Stimulated activated CD4-positive, alpha-beta T cell treated with anti-CD3 and anti-CD28 coated beads, Interleukin-4, amount 100 ng/mL, for 1 hour (primary cell): ENCODE measurements at regions not wholly inside any gene's neighbourhood (a gene's known extent, or its start where the extent isn't known, plus 50 kb on each side); places are given as distances from the start of the nearest gene placed in this dataset.
"Not testable (repeated sequence)": the region's sequence is repeated elsewhere in the genome, so short reads cannot be mapped to it uniquely, and the experiment has no call there.

Experiments used
- DNase-seq: peaks from one replicate; pipeline ENCODE4 v3.0.0-alpha.2; 2020

GRCh38 chr16:88148682-88149081 lies 197.4 kb downstream of the BANP start:
- not testable (repeated sequence) for DNase-seq

GRCh38 chr16:88149158-88149603 lies 197.9 kb downstream of the BANP start:
- DNase-seq: not testable (repeated sequence)

GRCh38 chr16:88149663-88150062 lies 198.4 kb downstream of the BANP start:
- DNase-seq: not testable (repeated sequence)

- DNase-seq: not testable (repeated sequence)
Observed at GRCh38 chr16:88150456-88151128, 199.4 kb downstream of the BANP start.

- DNase-seq: not testable (repeated sequence)
Observed at GRCh38 chr16:88151129-88151499, 199.9 kb downstream of the BANP start.

GRCh38 chr16:88151859-88152843 lies 200.9 kb downstream of the BANP start:
- DNase-seq: not testable (repeated sequence)

- DNase-seq: not testable (repeated sequence)
Observed at GRCh38 chr16:88152879-88153278, 201.6 kb downstream of the BANP start.

GRCh38 chr16:88153516-88153915 lies 202.3 kb downstream of the BANP start:
- DNase-seq: not testable (repeated sequence)

GRCh38 chr16:88154886-88155285 lies 203.7 kb downstream of the BANP start:
- not testable (repeated sequence) for DNase-seq

GRCh38 chr16:88155681-88156080 lies 204.4 kb downstream of the BANP start:
- not testable (repeated sequence) for DNase-seq

- DNase-seq: not testable (repeated sequence)
Observed at GRCh38 chr16:88156640-88157283, 205.5 kb downstream of the BANP start.

GRCh38 chr16:88157686-88158085 lies 206.5 kb downstream of the BANP start:
- not testable (repeated sequence) for DNase-seq

GRCh38 chr16:88158256-88159045 lies 207.2 kb downstream of the BANP start:
- not testable (repeated sequence) for DNase-seq

- DNase-seq: not testable (repeated sequence)
Observed at GRCh38 chr16:88159046-88159896, 208.0 kb downstream of the BANP start.

GRCh38 chr16:88159897-88160335 lies 208.7 kb downstream of the BANP start:
- DNase-seq: not testable (repeated sequence)

- DNase-seq: not testable (repeated sequence)
Observed at GRCh38 chr16:88161191-88161590, 210.0 kb downstream of the BANP start.

GRCh38 chr16:88161623-88162275 lies 210.5 kb downstream of the BANP start:
- not testable (repeated sequence) for DNase-seq

- not testable (repeated sequence) for DNase-seq
Observed at GRCh38 chr16:88162778-88163177, 211.5 kb downstream of the BANP start.

GRCh38 chr16:88164196-88165039 lies 213.2 kb downstream of the BANP start:
- not testable (repeated sequence) for DNase-seq
